GM23338 (cell line): ENCODE measurements at regions not wholly inside any gene's neighbourhood (a gene's known extent, or its start where the extent isn't known, plus 50 kb on each side); places are given as distances from the start of the nearest gene placed in this dataset.

Source experiments
- ATAC-seq: fragments of 200-7000 bp; cut with Tn5 transposase; 3 replicates; pipeline ENCODE4 v1.9.1; 2020
- DNase-seq: peaks from one replicate; pipeline ENCODE4 v3.0.0-alpha.2; 2015; ENCODE audit warnings: low spot score
- H2AFZ ChIP-seq: fragments of 200-600 bp; sonication (generic); 2 replicates; pipeline ENCODE4 v1.8.0; 2016; ENCODE audit warnings: antibody characterized with exemption, mild to moderate bottlenecking, moderate library complexity
- H3F3A ChIP-seq: fragments of 200-600 bp; sonication (generic); replicated peaks from 2 replicates; pipeline ENCODE4 v1.8.0; 2017; ENCODE audit warnings: antibody characterized with exemption, mixed run types, low read depth
- H3K27ac ChIP-seq: fragments of 200-600 bp; sonication (generic); 2 replicates; pipeline ENCODE4 v1.6.1; 2016; ENCODE audit warnings: low read depth
- H3K27me3 ChIP-seq: fragments of 200-600 bp; sonication (generic); 2 replicates; pipeline ENCODE4 v1.8.0; 2016; ENCODE audit warnings: mild to moderate bottlenecking, mixed run types, moderate library complexity; ENCODE audit not compliant: insufficient read depth
- H3K36me3 ChIP-seq: fragments of 200-600 bp; sonication (generic); 2 replicates; pipeline ENCODE4 v1.8.0; 2016; ENCODE audit warnings: mild to moderate bottlenecking; ENCODE audit not compliant: insufficient read depth
- H3K4me1 ChIP-seq: fragments of 200-600 bp; sonication (generic); 2 replicates; pipeline ENCODE4 v1.8.0; 2016; ENCODE audit warnings: mild to moderate bottlenecking, moderate library complexity; ENCODE audit not compliant: insufficient read depth
- H3K4me2 ChIP-seq: fragments of 200-600 bp; sonication (generic); 2 replicates; pipeline ENCODE4 v1.7.1; 2017; ENCODE audit warnings: mixed run types
- H3K4me3 ChIP-seq: fragments of 200-600 bp; sonication (generic); 2 replicates; pipeline ENCODE4 v1.6.1; 2016; ENCODE audit warnings: mixed run types
- H3K79me2 ChIP-seq: fragments of 200-600 bp; sonication (generic); replicated peaks from 2 replicates; pipeline ENCODE4 v1.8.0; 2017; ENCODE audit warnings: mild to moderate bottlenecking; ENCODE audit not compliant: insufficient read depth
- H3K9me2 ChIP-seq: fragments of 200-600 bp; sonication (generic); 2 replicates; pipeline ENCODE4 v1.8.0; 2017; ENCODE audit not compliant: insufficient read depth
- H4K20me1 ChIP-seq: fragments of 200-600 bp; sonication (generic); replicated peaks from 2 replicates; pipeline ENCODE4 v1.8.0; 2017; ENCODE audit warnings: mild to moderate bottlenecking; ENCODE audit not compliant: insufficient read depth
- H3K27ac Mint-ChIP-seq: 2 replicates; pipeline ENCODE4 v1.8.0; 2020; ENCODE audit warnings: inconsistent platforms, mild to moderate bottlenecking, moderate library complexity, mixed read lengths
- H3K27me3 Mint-ChIP-seq: 3 replicates; pipeline ENCODE4 v1.8.0; 2022; ENCODE audit warnings: low read depth, mild to moderate bottlenecking, moderate library complexity, mixed read lengths, inconsistent platforms; ENCODE audit not compliant: insufficient read depth, poor library complexity
- H3K36me3 Mint-ChIP-seq: 3 replicates; pipeline ENCODE4 v1.8.0; 2021; ENCODE audit warnings: low read depth, mild to moderate bottlenecking, inconsistent platforms, moderate library complexity, mixed read lengths
- H3K4me1 Mint-ChIP-seq: 3 replicates; pipeline ENCODE4 v1.8.0; 2020; ENCODE audit warnings: mild to moderate bottlenecking, inconsistent platforms, mixed read lengths
- H3K4me3 Mint-ChIP-seq: 3 replicates; pipeline ENCODE4 v1.8.0; 2021; ENCODE audit warnings: moderate library complexity, mild to moderate bottlenecking, inconsistent platforms, mixed read lengths
- H3K9me3 Mint-ChIP-seq: 3 replicates; pipeline ENCODE4 v1.8.0; 2020; ENCODE audit warnings: moderate library complexity, mild to moderate bottlenecking, inconsistent platforms, mixed read lengths
- ETS1 ChIP-seq: IDR thresholded peaks from 2 replicates; pipeline ENCODE4 v1.6.1; 2016; ENCODE audit warnings: antibody characterized with exemption
- POLR2AphosphoS5 ChIP-seq: IDR thresholded peaks from 2 replicates; pipeline ENCODE4 v1.6.1; 2016; ENCODE audit warnings: antibody characterized with exemption, low read depth
- STAT1 ChIP-seq: IDR thresholded peaks from one replicate; pipeline ENCODE4 v1.6.1; 2016; ENCODE audit warnings: antibody characterized with exemption; ENCODE audit not compliant: unreplicated experiment
- TF ChIP-seq, protein P1 (sequence below): fragments of 250-450 bp; sonication (Bioruptor Pico); IDR thresholded peaks from 2 replicates; pipeline ENCODE4 v1.5.0; 2020; ENCODE audit warnings: mild to moderate bottlenecking, moderate library complexity
- TF ChIP-seq, protein P2 (sequence below): IDR thresholded peaks from one replicate; pipeline ENCODE4 v1.6.1; 2018; ENCODE audit warnings: antibody characterized with exemption; ENCODE audit not compliant: unreplicated experiment

- TF ChIP-seq, protein P1, sequence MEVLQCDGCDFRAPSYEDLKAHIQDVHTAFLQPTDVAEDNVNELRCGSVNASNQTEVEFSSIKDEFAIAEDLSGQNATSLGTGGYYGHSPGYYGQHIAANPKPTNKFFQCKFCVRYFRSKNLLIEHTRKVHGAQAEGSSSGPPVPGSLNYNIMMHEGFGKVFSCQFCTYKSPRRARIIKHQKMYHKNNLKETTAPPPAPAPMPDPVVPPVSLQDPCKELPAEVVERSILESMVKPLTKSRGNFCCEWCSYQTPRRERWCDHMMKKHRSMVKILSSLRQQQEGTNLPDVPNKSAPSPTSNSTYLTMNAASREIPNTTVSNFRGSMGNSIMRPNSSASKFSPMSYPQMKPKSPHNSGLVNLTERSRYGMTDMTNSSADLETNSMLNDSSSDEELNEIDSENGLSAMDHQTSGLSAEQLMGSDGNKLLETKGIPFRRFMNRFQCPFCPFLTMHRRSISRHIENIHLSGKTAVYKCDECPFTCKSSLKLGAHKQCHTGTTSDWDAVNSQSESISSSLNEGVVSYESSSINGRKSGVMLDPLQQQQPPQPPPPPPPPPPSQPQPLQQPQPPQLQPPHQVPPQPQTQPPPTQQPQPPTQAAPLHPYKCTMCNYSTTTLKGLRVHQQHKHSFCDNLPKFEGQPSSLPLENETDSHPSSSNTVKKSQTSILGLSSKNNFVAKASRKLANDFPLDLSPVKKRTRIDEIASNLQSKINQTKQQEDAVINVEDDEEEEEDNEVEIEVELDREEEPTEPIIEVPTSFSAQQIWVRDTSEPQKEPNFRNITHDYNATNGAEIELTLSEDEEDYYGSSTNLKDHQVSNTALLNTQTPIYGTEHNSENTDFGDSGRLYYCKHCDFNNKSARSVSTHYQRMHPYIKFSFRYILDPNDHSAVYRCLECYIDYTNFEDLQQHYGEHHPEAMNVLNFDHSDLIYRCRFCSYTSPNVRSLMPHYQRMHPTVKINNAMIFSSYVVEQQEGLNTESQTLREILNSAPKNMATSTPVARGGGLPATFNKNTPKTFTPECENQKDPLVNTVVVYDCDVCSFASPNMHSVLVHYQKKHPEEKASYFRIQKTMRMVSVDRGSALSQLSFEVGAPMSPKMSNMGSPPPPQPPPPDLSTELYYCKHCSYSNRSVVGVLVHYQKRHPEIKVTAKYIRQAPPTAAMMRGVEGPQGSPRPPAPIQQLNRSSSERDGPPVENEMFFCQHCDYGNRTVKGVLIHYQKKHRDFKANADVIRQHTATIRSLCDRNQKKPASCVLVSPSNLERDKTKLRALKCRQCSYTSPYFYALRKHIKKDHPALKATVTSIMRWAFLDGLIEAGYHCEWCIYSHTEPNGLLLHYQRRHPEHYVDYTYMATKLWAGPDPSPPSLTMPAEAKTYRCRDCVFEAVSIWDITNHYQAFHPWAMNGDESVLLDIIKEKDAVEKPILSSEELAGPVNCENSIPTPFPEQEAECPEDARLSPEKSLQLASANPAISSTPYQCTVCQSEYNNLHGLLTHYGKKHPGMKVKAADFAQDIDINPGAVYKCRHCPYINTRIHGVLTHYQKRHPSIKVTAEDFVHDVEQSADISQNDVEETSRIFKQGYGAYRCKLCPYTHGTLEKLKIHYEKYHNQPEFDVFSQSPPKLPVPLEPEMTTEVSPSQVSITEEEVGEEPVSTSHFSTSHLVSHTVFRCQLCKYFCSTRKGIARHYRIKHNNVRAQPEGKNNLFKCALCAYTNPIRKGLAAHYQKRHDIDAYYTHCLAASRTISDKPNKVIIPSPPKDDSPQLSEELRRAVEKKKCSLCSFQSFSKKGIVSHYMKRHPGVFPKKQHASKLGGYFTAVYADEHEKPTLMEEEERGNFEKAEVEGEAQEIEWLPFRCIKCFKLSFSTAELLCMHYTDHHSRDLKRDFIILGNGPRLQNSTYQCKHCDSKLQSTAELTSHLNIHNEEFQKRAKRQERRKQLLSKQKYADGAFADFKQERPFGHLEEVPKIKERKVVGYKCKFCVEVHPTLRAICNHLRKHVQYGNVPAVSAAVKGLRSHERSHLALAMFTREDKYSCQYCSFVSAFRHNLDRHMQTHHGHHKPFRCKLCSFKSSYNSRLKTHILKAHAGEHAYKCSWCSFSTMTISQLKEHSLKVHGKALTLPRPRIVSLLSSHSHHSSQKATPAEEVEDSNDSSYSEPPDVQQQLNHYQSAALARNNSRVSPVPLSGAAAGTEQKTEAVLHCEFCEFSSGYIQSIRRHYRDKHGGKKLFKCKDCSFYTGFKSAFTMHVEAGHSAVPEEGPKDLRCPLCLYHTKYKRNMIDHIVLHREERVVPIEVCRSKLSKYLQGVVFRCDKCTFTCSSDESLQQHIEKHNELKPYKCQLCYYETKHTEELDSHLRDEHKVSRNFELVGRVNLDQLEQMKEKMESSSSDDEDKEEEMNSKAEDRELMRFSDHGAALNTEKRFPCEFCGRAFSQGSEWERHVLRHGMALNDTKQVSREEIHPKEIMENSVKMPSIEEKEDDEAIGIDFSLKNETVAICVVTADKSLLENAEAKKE (CRISPR knock-in tag), result no peak
- TF ChIP-seq ETS1 (no peak), POLR2AphosphoS5 (no peak), STAT1 (no peak)
These were observed 253.6 kb upstream of the MKLN1 start (continued) for GRCh38 chr7:131074043-131074442.

DNA sequence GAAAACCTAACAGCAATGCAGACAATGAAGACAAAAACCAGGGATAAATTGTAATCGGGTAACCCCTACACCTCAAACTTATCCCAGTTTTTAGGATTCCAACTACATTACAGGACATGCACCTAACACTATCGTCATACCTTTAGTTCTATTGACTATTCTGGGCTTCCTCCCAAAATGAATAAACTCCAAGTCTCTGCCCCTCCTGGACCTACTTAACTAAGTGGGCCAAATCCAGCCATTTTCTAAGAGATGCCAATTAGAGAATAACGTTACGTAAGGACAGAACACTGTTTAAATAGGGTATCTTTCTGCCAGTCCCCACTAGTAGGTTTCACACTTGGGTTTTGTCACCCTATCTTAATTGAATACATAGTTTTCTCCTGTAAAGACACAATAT is 253.1 kb upstream of the MKLN1 start:
- no peaks in the 10 kb centered on the region for H3K9me2 ChIP-seq
- Mint-ChIP-seq H3K4me3 (no peak overlapping the region), H3K9me3 (peaks cover 4% of the 10 kb centered on the region; the same call in 1 of the 3 replicates), H3K27me3 (peaks cover 2% of the 10 kb centered on the region), H3K27ac (no peak overlapping the region), H3K36me3 (peaks cover 36% of the 10 kb centered on the region), H3K4me1 (peaks cover 19% of the 10 kb centered on the region)
- no peak overlapping the region for H3K4me2 ChIP-seq
- no peak for DNase-seq
- H3F3A ChIP-seq, result no peaks in the 10 kb centered on the region
- H3K4me3 ChIP-seq, result no peak overlapping the region
- H3K4me1 ChIP-seq, result peaks cover 13% of the 10 kb centered on the region
- H4K20me1 ChIP-seq, result 0 out of 2 replicates have a peak, but pooled peaks cover 3% of the 10 kb centered on the region
- H3K27ac ChIP-seq, result no peak overlapping the region
- no peaks in the 10 kb centered on the region for H3K36me3 ChIP-seq
- H2AFZ ChIP-seq, result no peak overlapping the region
- H3K79me2 ChIP-seq, result peaks cover 21% of the 10 kb centered on the region; the same call in 1 of the 2 replicates
- ATAC-seq, result no peak
- H3K27me3 ChIP-seq, result no peaks in the 10 kb centered on the region
- TF ChIP-seq, protein P1 (CRISPR knock-in tag), result no peak
- TF ChIP-seq, protein P2, sequence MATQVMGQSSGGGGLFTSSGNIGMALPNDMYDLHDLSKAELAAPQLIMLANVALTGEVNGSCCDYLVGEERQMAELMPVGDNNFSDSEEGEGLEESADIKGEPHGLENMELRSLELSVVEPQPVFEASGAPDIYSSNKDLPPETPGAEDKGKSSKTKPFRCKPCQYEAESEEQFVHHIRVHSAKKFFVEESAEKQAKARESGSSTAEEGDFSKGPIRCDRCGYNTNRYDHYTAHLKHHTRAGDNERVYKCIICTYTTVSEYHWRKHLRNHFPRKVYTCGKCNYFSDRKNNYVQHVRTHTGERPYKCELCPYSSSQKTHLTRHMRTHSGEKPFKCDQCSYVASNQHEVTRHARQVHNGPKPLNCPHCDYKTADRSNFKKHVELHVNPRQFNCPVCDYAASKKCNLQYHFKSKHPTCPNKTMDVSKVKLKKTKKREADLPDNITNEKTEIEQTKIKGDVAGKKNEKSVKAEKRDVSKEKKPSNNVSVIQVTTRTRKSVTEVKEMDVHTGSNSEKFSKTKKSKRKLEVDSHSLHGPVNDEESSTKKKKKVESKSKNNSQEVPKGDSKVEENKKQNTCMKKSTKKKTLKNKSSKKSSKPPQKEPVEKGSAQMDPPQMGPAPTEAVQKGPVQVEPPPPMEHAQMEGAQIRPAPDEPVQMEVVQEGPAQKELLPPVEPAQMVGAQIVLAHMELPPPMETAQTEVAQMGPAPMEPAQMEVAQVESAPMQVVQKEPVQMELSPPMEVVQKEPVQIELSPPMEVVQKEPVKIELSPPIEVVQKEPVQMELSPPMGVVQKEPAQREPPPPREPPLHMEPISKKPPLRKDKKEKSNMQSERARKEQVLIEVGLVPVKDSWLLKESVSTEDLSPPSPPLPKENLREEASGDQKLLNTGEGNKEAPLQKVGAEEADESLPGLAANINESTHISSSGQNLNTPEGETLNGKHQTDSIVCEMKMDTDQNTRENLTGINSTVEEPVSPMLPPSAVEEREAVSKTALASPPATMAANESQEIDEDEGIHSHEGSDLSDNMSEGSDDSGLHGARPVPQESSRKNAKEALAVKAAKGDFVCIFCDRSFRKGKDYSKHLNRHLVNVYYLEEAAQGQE, result no peak
